ENCODE measurements at regions not wholly inside any gene's neighbourhood (a gene's known extent, or its start where the extent isn't known, plus 50 kb on each side); places are given as distances from the start of the nearest gene placed in this dataset.

DNA sequence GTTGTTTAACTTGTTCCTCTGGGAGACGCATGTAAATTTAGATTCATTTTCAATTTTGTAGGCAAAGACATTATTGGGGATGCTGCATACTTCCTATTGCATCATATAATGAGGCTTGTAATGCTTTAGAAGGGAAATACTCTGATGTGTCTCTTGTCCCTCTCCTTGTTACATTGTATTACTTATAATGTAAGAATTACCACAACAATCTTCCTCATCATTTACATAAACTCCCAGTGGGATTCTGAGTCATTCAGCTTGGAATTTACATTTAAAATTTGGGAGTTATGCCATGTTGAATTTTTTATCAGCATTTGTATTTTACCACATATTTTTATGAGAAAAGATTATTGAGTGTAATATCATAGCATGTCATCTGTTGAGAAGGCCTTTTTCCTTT lies 963.4 kb upstream of the NRXN1 start:
- H3K36me3 Mint-ChIP-seq (ENCODE audit: low read depth) = no peaks in the 10 kb centered on the region

GRCh38 chr2:51994123-51994763 lies 962.3 kb upstream of the NRXN1 start:
- Mint-ChIP-seq H3K36me3 (ENCODE audit: low read depth) (no peaks in the 10 kb centered on the region), H3K27me3 (ENCODE audit: insufficient read depth) (no peaks in the 10 kb centered on the region), H3K27ac (no peak overlapping the region), H3K4me3 (no peak overlapping the region), H3K9me3 (no peaks in the 10 kb centered on the region), H3K4me1 (peaks cover 4% of the 10 kb centered on the region)
- Histone ChIP-seq H3K36me3 (ENCODE audit: control insufficient read depth, insufficient read depth, low read length) (no peaks in the 10 kb centered on the region), H3K4me3 (ENCODE audit: low read length) (no peak overlapping the region), H3K9ac (ENCODE audit: extremely low read depth, low read length, poor library complexity, severe bottlenecking) (no peak overlapping the region), H3K27ac (ENCODE audit: low read depth, low read length) (no peak overlapping the region), H3K27me3 (ENCODE audit: control insufficient read depth, insufficient read depth, low read length, poor library complexity, severe bottlenecking) (no peaks in the 10 kb centered on the region), H3K4me1 (ENCODE audit: control insufficient read depth, insufficient read depth, low read length) (no peaks in the 10 kb centered on the region), H3K9me3 (ENCODE audit: control insufficient read depth, low read length) (no peaks in the 10 kb centered on the region)
- no peak for DNase-seq
- WGBS, 2 experiments (ENCODE audit: insufficient coverage in 1 of 2, insufficient read length in 1 of 2) = 92 to 100% methylated on average over 1 of the region's 1 CpG
- TF ChIP-seq, protein P1, sequence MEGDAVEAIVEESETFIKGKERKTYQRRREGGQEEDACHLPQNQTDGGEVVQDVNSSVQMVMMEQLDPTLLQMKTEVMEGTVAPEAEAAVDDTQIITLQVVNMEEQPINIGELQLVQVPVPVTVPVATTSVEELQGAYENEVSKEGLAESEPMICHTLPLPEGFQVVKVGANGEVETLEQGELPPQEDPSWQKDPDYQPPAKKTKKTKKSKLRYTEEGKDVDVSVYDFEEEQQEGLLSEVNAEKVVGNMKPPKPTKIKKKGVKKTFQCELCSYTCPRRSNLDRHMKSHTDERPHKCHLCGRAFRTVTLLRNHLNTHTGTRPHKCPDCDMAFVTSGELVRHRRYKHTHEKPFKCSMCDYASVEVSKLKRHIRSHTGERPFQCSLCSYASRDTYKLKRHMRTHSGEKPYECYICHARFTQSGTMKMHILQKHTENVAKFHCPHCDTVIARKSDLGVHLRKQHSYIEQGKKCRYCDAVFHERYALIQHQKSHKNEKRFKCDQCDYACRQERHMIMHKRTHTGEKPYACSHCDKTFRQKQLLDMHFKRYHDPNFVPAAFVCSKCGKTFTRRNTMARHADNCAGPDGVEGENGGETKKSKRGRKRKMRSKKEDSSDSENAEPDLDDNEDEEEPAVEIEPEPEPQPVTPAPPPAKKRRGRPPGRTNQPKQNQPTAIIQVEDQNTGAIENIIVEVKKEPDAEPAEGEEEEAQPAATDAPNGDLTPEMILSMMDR (conservative IDR thresholded peaks at IDR 0.05) = no peak

More for the DNA sequence above, 963.4 kb upstream of the NRXN1 start:
- Histone ChIP-seq H3K4me1 (ENCODE audit: control insufficient read depth, insufficient read depth, low read length) (no peaks in the 10 kb centered on the region), H3K9me3 (ENCODE audit: control insufficient read depth, low read length) (no peaks in the 10 kb centered on the region), H3K27ac (ENCODE audit: low read depth, low read length) (no peak overlapping the region), H3K4me3 (ENCODE audit: low read length) (no peak overlapping the region), H3K27me3 (ENCODE audit: control insufficient read depth, insufficient read depth, low read length, poor library complexity, severe bottlenecking) (no peaks in the 10 kb centered on the region), H3K36me3 (ENCODE audit: control insufficient read depth, insufficient read depth, low read length) (no peaks in the 10 kb centered on the region), H3K9ac (ENCODE audit: extremely low read depth, low read length, poor library complexity, severe bottlenecking) (no peak overlapping the region)
- H3K4me3 Mint-ChIP-seq = no peak overlapping the region
- WGBS, 2 experiments (ENCODE audit: insufficient coverage in 1 of 2, insufficient read length in 1 of 2) = 100% methylated on average over 1 of the region's 1 CpG; no CpG with 5 or more reads in 1 of the 2 experiments
- TF ChIP-seq, protein P1 (conservative IDR thresholded peaks at IDR 0.05) = no peak
- no peaks in the 10 kb centered on the region for H3K9me3 Mint-ChIP-seq
- no peak overlapping the region for H3K27ac Mint-ChIP-seq
- H3K27me3 Mint-ChIP-seq (ENCODE audit: insufficient read depth) = no peaks in the 10 kb centered on the region
- DNase-seq = no peak
- H3K4me1 Mint-ChIP-seq = peaks cover 4% of the 10 kb centered on the region

GRCh38 chr2:51990684-51991083 lies 958.8 kb upstream of the NRXN1 start:
- no peak overlapping the region for H3K27ac Mint-ChIP-seq
- H3K27me3 Mint-ChIP-seq (ENCODE audit: insufficient read depth) = no peaks in the 10 kb centered on the region
- Histone ChIP-seq H3K27me3 (ENCODE audit: control insufficient read depth, insufficient read depth, low read length, poor library complexity, severe bottlenecking) (no peaks in the 10 kb centered on the region), H3K4me3 (ENCODE audit: low read length) (no peak overlapping the region), H3K4me1 (ENCODE audit: control insufficient read depth, insufficient read depth, low read length) (no peaks in the 10 kb centered on the region), H3K9ac (ENCODE audit: extremely low read depth, low read length, poor library complexity, severe bottlenecking) (no peak overlapping the region), H3K27ac (ENCODE audit: low read depth, low read length) (no peak overlapping the region), H3K36me3 (ENCODE audit: control insufficient read depth, insufficient read depth, low read length) (no peaks in the 10 kb centered on the region), H3K9me3 (ENCODE audit: control insufficient read depth, low read length) (no peaks in the 10 kb centered on the region)
- H3K4me3 Mint-ChIP-seq = no peak overlapping the region
- no peaks in the 10 kb centered on the region for H3K36me3 Mint-ChIP-seq (ENCODE audit: low read depth)
- H3K4me1 Mint-ChIP-seq = peaks cover 9% of the 10 kb centered on the region
- no peaks in the 10 kb centered on the region for H3K9me3 Mint-ChIP-seq
- TF ChIP-seq, protein P1 (conservative IDR thresholded peaks at IDR 0.05) = no peak
- no peak for DNase-seq
